GM12872 (cell line): ENCODE measurements at regions not wholly inside any gene's neighbourhood (a gene's known extent, or its start where the extent isn't known, plus 50 kb on each side); places are given as distances from the start of the nearest gene placed in this dataset.

Experiments used
- TF ChIP-seq, protein P1 (sequence below): IDR thresholded peaks from 3 replicates; pipeline ENCODE4 v1.5.1; 2011; ENCODE audit warnings: low read depth, mild to moderate bottlenecking, low read length, moderate library complexity; ENCODE audit not compliant: insufficient read depth

DNA sequence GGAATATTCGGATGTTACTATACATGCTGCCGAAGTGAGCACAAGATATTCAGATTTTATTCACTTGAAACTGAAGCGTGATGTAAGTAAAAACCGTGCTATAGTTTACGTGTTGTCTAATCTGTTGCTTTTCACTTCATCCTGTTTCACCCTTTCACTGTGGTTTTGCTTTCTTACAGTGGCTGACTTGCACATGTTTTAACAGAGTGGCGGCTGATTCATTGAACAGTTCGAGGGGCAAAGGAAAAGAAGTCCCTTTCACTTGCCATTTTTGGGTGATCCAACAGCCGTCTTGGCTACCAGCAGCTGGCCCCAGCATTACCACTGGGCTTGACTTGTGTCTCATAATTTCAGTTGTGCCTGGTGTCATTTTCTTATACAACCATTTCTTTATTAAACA is 134.0 kb downstream of the IRX1 start:
- TF ChIP-seq, protein P1, sequence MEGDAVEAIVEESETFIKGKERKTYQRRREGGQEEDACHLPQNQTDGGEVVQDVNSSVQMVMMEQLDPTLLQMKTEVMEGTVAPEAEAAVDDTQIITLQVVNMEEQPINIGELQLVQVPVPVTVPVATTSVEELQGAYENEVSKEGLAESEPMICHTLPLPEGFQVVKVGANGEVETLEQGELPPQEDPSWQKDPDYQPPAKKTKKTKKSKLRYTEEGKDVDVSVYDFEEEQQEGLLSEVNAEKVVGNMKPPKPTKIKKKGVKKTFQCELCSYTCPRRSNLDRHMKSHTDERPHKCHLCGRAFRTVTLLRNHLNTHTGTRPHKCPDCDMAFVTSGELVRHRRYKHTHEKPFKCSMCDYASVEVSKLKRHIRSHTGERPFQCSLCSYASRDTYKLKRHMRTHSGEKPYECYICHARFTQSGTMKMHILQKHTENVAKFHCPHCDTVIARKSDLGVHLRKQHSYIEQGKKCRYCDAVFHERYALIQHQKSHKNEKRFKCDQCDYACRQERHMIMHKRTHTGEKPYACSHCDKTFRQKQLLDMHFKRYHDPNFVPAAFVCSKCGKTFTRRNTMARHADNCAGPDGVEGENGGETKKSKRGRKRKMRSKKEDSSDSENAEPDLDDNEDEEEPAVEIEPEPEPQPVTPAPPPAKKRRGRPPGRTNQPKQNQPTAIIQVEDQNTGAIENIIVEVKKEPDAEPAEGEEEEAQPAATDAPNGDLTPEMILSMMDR, result no peak

DNA sequence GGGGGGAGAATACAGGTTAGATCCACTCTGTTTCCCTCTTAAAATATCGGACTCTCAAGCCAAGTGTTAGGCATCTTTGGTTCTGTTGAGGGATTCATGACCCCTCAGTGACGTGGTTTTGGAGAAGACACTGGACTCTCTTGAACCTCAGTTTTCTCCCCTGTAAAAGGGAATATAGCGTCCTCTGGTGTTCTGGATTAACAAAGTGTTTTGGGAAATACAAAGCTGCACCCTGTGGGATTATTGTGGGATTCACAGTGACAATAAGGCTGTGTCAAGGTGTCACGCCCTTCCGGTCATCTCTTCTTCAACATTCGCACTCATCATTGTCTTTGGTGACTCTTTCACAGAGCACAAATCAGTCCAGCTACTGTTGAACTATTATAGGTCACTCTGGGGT is 139.0 kb downstream of the IRX1 start:
- TF ChIP-seq, protein P1, result no peak

DNA sequence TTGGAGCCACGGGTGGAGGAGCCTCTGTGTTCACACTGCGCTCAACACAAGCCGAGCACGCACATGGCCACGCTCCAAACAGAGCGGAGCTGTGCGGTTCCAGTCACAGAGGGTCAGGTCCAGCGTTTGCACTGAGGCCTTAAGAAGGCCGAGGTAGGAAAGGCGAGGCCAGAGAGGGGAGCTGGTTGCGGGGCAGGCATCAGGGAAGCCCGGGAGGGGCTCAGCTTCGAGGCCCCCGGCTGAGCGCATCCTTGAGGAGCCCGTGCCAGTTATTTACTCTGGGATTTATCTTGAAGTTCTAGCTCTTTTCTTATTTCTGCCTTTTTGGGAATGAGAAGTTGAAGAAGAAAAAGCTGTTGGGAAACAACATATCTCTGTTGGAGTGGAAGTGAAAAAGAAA is 140.8 kb downstream of the IRX1 start:
- TF ChIP-seq, protein P1, result no peak

DNA sequence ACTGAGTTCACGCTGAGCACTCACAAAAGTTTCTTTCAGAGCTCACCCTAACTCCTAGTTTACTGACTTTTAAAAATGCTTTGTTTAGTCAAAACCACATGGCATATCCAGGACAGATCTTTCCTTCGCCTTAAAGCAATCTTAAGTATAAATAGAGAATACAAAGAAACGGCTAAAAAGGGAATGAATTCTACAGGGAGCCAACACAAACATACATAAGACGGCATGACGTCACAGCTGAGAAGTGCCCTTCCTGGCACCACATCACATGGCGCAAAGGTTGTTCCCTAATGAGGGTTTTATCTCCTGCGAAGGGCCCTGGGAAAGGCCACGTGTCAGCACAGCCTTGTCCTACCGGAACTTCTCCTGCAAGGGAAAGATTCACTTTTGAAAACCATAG is 141.3 kb downstream of the IRX1 start:
- TF ChIP-seq, protein P1, result no peak

DNA sequence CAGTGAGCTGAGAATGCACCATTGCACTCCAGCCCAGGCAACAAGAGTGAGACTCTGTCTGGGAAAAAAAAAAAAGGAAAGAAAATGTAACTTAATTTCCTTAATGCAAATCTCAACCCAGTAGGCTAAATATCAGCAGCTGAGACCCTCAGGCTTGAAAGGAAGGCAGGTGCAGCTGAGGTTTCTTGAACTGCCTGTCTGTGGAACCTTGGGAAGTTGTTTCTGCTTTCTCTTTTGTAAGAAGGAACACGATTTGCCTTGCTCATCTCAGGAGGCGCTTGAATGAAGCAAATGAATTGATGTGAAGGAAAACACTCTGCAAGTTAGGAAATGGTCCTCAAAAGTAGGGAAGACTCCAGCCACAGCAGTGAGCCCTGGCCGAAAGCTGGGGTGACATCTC is 143.3 kb downstream of the IRX1 start:
- TF ChIP-seq, protein P1, result no peak

DNA sequence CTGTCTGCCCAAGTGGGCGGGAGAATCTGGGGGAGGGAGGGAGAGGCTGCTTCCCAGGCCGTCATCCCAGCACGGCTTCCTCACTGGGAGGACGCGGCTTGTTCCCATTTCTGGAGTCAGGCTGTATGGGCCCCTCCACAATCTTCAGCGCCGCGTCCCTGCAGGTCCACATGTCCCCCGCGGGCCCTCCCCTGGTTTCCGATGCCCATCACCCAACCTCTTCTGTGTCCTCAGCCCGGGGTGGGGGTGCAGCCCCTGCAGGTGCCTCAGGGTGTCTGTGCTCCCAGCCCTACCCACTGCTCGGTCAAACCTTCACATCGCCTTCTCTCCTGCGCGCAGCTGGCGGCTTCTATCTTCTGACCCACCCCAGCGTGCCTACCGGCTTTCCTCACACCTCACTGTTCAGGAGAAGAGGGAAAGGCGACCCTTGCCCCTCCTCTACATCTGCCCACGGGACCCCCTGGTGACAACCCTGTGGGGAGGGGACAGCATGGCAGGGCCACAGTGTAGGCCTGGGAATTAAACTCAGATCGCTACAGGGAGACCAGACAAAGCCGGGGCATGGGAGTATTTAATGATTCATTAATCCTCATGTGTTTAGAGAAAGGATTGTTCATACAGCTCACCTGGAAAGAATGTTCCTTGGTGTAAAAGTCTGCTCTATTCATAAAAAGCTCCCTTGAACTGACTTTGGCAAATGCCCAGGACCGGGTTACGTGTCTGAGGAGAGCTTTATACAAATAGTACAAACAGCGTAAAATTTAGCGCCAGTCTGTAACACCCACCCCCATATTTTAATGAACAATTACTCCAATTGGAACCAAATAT is 145.1 kb downstream of the IRX1 start:
- TF ChIP-seq, protein P1, result no peak

DNA sequence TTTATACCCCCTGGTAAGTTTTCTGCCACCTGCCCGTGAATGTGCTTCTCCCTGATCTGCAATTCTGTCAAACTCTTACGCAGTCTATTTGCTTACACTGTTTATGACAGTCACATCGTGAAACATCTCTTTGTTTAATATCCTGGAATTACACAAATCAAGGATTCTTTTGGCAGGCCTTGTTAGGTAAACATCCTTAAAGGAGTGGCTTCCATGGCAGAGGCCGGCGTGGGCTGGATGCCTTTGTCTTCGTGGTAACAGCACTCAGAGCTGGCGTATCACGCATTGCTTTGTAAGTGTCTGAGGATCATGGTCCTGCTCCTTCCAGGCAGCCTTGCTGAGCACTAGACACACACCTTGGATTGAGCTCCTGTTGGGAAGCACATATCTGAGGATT is 145.7 kb downstream of the IRX1 start:
- TF ChIP-seq, protein P1, result no peak
